Ovary (tissue), 7 donors: ENCODE measurements at regions not wholly inside any gene's neighbourhood (a gene's known extent, or its start where the extent isn't known, plus 50 kb on each side); places are given as distances from the start of the nearest gene placed in this dataset.

Experiments
- DNase-seq, 5 donors: peaks; one replicate each; pipeline ENCODE4 v3.0.0-alpha.2; 2019 to 2020
- H3K27ac ChIP-seq, 2 donors: fragments of 200-600 bp; one replicate each; pipeline versions ENCODE4 v1.5.1 to v1.8.0; 2019 to 2022
- H3K27me3 ChIP-seq: fragments of 200-600 bp; one replicate; pipeline ENCODE4 v1.8.0; 2022
- H3K36me3 ChIP-seq: fragments of 200-600 bp; sonication (generic); one replicate; pipeline ENCODE4 v1.5.1; 2019
- H3K4me1 ChIP-seq: one replicate; pipeline ENCODE4 v1.8.1; 2013; ENCODE audit warnings: mild to moderate bottlenecking, moderate library complexity; ENCODE audit not compliant: insufficient read depth
- H3K4me3 ChIP-seq: fragments of 200-600 bp; sonication (generic); one replicate; pipeline ENCODE4 v1.5.1; 2017
- H3K9me3 ChIP-seq, 2 donors: fragments of 200-600 bp in 1 of 2; sonication (generic) in 1 of 2; one replicate each; pipeline versions ENCODE4 v1.5.1 to v1.8.1; 2013 to 2019; ENCODE audit warnings: mild to moderate bottlenecking in 1 of 2, moderate library complexity in 1 of 2
- CTCF ChIP-seq, 3 donors: fragments of 450-650 bp in 2 of 3; fragments of 200-600 bp in 1 of 3; IDR thresholded peaks; one replicate each; pipeline versions ENCODE4 v1.5.1 to v1.8.0; 2016 to 2022; ENCODE audit warnings: antibody characterized with exemption in 3 of 3, mild to moderate bottlenecking in 1 of 3
- EP300 ChIP-seq: sonication (generic); formaldehyde crosslinking; IDR thresholded peaks from one replicate; pipeline ENCODE4 v1.6.1; 2017; ENCODE audit warnings: antibody characterized with exemption
- POLR2A ChIP-seq: fragments of 450-650 bp; IDR thresholded peaks from one replicate; pipeline ENCODE4 v1.6.1; 2017; ENCODE audit warnings: antibody characterized with exemption, mild to moderate bottlenecking, moderate library complexity
- WGBS, 3 donors: extraction: QIAGEN DNeasy Blood & Tissue Kit in 1 of 3; methylation state at CpG; one replicate each; pipeline versions ENCODE4 v1.1.5 to v1.1.7; 2013 to 2017; 5-methylcytosine and 5-hydroxymethylcytosine counted together
- intact Hi-C, 4 donors: fragments of 100-400 bp; cut with DNase I; formaldehyde crosslinking; loops; one replicate each; pipeline versions ENCODE4 v1.11.0 to v1.15.1; 2022 to 2023
- donor health status: DM: no; HTN: no; CAD: no; lungs with moderate emphysema.
- donor health status: DM: no; HTN: no; CAD: no.
- donor health status: Bipolar disorder and iron deficiency.
- donor health status: DM: no; HTN: no; CAD: no.
- donor health status: DM: yes; HTN: yes; CAD: no.

GRCh38 chrX:7730071-7730470 is 112.9 kb upstream of the VCX start:
- intact Hi-C loops: no loop called here
- no peak overlapping the region for H3K27ac ChIP-seq
- H3K4me3 ChIP-seq: no peak overlapping the region
- TF ChIP-seq EP300 (no peak), POLR2A (no peak), CTCF (IDR thresholded peaks at IDR 0.05) (no peak)
- no peaks in the 10 kb centered on the region for H3K4me1 ChIP-seq
- no peak for DNase-seq
- 61 to 79% (median 74%) methylated on average over 2 of the region's 2 CpGs for WGBS, 3 donors
- H3K27me3 ChIP-seq: no peaks in the 10 kb centered on the region
- H3K9me3 ChIP-seq: no peaks in the 10 kb centered on the region
- H3K36me3 ChIP-seq: no peaks in the 10 kb centered on the region

GRCh38 chrX:7720519-7720918 is 122.5 kb upstream of the VCX start:
- no peak for DNase-seq
- Histone ChIP-seq H3K4me3 (no peak overlapping the region), H3K36me3 (no peaks in the 10 kb centered on the region), H3K27ac (no peak overlapping the region), H3K4me1 (no peaks in the 10 kb centered on the region), H3K27me3 (no peaks in the 10 kb centered on the region), H3K9me3 (no peaks in the 10 kb centered on the region)
- intact Hi-C loops: no loop called here
- no peak for TF ChIP-seq EP300
- no peak for TF ChIP-seq CTCF (IDR thresholded peaks at IDR 0.05)
- no peak for TF ChIP-seq POLR2A

- TF ChIP-seq EP300: no peak
These were observed 128.6 kb upstream of the VCX start for GRCh38 chrX:7714351-7714750.

GRCh38 chrX:7711167-7711566 is 131.8 kb upstream of the VCX start:
- DNase-seq: no peak
- H3K27me3 ChIP-seq: no peaks in the 10 kb centered on the region
- intact Hi-C loops: no loop called here
- H3K4me1 ChIP-seq: no peaks in the 10 kb centered on the region
- no peak for TF ChIP-seq EP300
- TF ChIP-seq CTCF (IDR thresholded peaks at IDR 0.05): no peak
- no peak for TF ChIP-seq POLR2A
- no peak overlapping the region for H3K27ac ChIP-seq
- no peaks in the 10 kb centered on the region for H3K9me3 ChIP-seq
- H3K36me3 ChIP-seq: no peaks in the 10 kb centered on the region
- no peak overlapping the region for H3K4me3 ChIP-seq

More at GRCh38 chrX:7714351-7714750, 128.6 kb upstream of the VCX start:
- intact Hi-C loops: no loop called here
- H3K27me3 ChIP-seq: no peaks in the 10 kb centered on the region
- no peaks in the 10 kb centered on the region for H3K4me1 ChIP-seq
- H3K27ac ChIP-seq: no peak overlapping the region
- H3K36me3 ChIP-seq: no peaks in the 10 kb centered on the region
- 14 to 19% (median 17%) methylated on average over 2 of the region's 2 CpGs for WGBS, 3 donors
- no peaks in the 10 kb centered on the region for H3K9me3 ChIP-seq
- DNase-seq: no peak
- H3K4me3 ChIP-seq: no peak overlapping the region

GRCh38 chrX:7709845-7710244 is 133.1 kb upstream of the VCX start:
- TF ChIP-seq EP300 (no peak), POLR2A (no peak), CTCF (IDR thresholded peaks at IDR 0.05) (no peak)
- 60 to 69% (median 62%) methylated on average over 4 of the region's 4 CpGs for WGBS, 3 donors
- Histone ChIP-seq H3K4me3 (no peak overlapping the region), H3K9me3 (no peaks in the 10 kb centered on the region), H3K36me3 (no peaks in the 10 kb centered on the region), H3K4me1 (no peaks in the 10 kb centered on the region), H3K27ac (no peak overlapping the region), H3K27me3 (no peaks in the 10 kb centered on the region)
- intact Hi-C loops: no loop called here
- DNase-seq: no peak
